ENCODE measurements at regions not wholly inside any gene's neighbourhood (a gene's known extent, or its start where the extent isn't known, plus 50 kb on each side); places are given as distances from the start of the nearest gene placed in this dataset.
A peak's percentile ranks its signal among the peaks of the same experiment; 100 is the strongest.

DNA sequence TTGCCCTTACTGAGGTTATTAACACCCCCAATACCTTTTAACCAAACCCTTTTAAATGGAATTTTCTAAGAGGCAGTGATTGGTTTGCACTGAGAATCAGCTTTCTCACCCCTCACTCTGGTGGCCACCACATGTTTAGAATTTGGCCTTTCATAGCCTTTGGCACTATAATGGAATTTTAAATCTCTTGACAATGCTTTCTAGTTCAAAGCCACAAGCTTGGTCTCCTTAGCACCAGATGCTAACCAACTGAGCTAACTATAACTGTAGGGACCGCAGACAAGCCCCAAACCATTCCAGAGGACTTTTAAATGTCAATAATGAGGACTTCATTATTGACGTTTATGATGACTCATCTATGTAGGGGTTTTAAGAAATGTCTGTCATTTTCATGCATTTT is 238.7 kb upstream of the SNX7 start:
- no peak for DNase-seq (ENCODE audit: low spot score)

DNA sequence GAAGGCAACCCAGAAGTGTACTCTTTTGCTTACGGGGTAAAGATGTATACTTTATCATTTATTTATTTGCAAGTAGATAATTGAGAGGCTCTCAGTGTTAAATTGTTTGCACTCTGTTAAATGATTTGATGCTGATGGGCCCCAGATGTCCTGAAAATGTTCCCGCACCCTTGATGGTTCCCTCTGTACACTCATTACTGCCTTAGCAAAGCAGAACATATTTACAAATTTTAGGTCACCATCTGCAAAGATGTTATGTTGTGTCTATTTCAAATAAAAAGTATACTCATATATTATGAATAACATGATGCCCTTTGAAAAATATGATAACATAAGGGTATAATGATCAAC is 240.5 kb upstream of the SNX7 start:
- no peak for DNase-seq (ENCODE audit: low spot score)

DNA sequence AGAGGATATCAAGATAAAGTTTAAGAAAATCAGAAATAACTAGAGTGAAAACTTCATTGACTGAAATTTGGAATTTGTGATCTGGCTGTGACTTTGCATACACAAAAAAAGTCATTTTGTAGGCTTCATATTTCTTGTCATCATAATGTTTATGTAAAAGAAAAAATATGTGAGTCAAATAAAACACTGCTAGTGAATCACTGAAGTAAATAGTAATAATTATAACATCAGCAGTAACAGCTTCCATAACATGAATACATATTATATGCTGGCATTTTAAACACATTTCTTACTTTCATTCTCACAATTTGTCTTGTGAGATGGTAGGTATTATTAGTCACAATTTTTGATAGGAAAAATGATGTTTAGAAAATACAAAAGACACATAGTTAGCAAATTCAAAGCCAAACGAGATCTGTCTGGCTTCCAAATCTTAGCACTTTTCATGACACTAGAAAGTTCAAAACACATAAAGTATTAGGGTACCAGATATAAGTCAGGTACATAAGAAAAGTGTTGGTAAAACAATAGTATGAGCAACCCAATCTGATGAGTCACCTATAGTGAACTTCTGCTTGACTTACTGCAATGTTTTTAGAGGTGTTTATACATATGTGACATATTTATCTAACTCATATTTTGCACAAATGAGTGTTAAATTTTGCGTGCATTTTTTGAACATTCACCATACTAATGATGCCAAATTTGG is 241.0 kb upstream of the SNX7 start:
- DNase-seq (ENCODE audit: low spot score), result no peak

DNA sequence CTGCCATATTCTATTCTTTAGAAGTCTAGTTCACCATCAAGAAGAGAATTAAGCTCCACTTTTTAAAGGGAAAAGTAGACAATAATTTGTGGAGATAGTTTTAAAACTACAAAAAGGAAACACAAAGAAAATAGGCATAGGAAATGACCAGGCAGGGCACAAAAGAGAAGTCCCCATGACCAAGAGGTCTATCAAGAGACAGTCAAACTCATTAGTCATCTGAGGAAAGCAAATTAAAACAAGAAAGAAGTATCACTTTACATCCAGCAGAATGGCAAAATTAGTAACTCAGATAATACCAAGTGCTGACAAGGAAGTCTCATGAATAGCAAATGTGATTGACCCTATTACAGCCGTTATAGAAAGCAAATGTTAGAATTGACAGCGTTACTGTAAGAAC is 243.7 kb upstream of the SNX7 start:
- DNase-seq (ENCODE audit: low spot score), result no peak

DNA sequence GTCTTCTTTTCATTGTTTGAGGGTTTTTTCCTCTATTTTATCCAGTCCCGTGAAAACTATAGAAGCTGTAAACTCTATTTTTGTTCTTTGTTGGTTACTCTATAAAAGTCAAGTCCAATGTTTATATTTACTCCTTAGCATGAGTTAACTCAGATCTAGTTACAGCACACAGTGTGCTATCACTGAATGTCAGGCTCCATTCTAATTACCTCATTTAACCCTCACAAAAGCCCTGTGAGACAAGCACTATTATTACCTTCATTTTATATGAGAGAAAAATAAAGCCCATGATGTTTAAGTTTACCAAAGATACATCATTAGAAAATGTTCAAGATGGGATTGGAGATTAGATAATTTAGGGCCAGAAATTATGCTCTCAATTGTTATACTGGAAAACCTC is 251.4 kb upstream of the SNX7 start:
- DNase-seq (ENCODE audit: low spot score), result no peak

DNA sequence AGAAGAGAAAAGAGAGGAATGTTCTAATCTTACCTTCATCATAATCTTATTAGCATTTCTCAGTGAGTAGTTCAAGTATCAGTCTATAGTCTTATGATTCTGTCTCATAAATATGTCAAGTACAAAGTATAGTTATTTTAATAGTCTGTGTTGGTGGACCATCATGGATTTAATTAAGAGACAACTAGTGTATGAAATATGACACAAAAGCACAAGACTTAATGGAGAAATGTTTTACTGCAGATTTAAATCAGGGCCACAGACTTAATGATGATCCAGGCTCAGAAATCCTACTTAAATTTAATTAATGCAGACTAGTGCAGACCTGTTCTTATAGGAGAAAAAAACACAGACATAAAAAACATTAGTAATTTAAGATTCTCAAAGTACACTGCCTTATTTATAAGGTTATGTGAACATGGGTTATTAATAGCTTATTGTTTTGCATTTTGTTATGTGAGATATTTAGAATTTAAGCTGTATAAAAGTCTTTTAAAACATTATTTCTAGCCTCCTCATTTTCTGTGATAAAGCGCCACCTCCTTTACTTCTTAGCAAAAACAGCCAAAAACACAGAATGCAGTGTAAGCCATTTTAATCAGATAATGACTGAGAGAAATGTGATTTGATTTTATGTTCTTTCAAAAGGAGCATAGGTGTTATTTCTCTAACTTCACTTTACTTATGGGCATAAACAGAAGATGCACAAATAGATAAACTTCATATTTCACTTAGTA is 255.0 kb upstream of the SNX7 start:
- no peak for DNase-seq (ENCODE audit: low spot score)

DNA sequence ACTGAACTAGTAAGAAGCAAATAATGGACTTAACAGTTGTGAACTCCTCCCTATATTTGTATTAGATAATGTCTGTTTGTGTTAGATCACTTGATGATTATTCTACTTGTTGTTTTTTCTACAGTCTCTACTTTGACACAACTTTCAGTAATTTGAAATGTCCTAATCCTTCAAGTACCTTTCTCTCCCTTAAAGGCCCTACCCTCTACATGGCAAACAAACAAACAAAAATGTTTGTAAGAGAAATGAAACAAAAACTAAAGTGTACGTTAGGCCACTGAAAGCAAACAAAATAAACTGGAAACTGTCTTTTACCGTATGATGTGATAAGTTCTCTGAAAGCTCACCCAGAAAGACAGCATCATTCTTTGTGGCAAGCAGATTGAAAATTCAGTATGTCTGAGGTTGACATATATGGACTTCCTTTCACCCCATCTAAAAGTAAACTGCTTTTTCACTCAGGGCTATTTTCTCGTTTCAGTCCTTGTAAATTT is 255.9 kb upstream of the SNX7 start:
- DNase-seq (ENCODE audit: low spot score), result no peak

DNA sequence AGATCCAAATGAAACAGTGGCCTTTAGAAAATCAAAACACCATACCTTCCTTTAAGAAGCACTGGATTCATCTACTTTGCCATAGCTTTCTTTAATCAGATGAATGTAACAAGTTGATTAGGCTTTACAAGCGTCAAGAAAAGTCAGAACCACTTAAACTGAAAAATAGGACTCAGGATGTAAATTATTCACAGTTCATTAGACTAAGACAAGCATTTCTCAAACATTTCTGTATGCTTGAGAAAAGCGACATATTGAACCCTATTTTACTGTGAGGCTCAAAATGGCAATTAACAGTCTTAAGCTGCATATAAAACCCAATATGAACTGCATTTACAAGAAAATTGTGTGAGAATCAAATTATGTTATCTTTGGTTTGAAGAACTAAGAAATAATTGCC is 256.7 kb upstream of the SNX7 start:
- no peak for DNase-seq (ENCODE audit: low spot score)

DNA sequence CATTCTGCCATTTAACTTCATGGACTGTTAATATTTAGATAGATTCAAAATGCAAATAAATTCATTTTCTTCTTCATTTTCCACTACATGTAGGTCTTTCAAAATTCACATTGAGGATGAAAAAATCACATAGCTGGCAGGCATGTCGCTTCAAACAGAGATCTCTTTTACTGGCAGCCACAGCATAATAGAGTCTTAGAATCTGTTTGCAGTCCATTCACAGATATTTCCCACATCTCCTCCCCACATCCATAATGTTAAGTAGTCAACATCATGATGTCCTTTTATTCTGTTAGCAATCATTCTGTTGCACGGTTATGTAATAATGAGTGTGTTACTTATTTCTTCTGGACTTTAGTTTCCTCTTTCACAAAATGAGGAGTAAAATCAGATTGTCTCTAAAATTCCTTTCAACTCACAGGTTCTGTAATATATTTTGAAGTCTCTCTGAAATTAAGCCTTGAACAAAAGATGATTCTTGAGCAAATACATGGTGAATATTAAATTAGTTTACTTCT is 257.5 kb upstream of the SNX7 start:
- no peak for DNase-seq (ENCODE audit: low spot score)

DNA sequence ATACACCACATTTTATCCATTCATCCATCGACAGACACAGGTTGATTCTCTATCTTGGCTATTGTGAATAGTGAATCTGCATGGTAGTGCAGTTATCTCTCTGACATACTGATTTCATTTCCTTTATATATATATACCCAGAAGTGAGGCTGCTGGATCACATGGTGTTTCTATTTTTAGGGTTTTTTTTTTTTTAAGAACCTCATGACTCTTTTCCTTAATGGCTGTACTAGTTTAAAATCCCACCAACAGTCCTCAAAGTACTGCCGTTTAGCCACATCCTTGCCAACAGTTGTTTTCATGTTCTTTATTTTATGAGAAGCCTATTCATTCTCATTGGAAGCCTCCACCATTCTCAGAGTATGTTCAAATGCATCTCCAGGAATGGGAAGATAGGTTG is 258.7 kb upstream of the SNX7 start:
- no peak for DNase-seq (ENCODE audit: low spot score)

DNA sequence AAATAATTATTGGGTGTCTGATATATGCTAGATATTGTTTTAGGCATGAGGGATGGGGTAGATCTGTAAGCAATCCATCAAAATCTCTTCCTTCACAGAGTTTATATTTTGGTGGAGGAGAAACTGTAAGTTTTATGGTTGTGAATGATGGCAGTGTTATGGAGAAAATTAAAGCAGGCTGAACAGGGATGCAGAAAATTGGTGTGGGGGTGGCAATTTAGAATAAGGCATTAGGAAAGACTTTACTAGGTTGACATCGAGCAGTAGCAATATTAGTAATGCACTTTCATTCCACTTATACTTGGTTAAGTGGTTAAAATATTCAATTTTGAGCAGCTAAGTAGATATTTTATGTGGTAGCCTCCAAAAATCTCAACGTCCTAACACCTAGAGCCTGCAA is 261.1 kb upstream of the SNX7 start:
- DNase-seq (ENCODE audit: low spot score), result no peak

DNA sequence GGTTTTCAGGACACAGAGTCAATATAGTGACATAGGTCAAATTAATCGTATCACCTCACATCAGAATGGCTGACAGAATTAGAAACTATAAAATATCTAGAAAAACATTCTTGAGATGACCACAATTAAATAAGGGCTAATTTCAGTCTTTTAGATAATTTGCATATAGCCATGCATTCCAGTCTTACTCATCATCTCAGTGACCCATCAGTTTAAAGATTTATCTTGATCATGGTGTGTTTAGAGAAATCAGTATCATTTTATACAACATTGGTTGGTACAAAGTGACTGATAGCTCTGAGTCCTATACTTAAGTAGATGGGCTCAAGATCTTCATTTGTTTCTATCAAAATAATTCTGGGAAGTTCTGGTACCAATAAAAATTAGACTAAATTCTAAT is 262.3 kb upstream of the SNX7 start:
- DNase-seq (ENCODE audit: low spot score), result no peak

DNA sequence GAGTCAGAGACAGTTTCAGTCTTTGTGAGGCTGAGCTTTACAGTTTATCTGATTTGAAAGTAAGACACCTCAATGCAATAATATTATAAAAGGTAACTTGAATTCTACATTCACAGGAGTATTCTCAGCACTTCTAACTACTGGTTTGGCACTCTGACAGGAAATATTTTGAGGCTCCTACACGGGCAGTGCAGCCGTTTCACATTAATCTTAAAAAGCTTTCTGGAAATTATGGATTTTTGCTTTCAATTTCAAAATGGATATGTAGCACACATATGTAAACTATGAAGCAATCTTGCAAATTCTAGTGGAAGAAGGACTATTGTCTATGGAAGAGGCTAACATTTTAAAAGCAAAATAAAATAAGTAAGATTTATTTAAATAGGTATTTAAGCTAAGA is 262.9 kb upstream of the SNX7 start:
- no peak for DNase-seq (ENCODE audit: low spot score)

DNA sequence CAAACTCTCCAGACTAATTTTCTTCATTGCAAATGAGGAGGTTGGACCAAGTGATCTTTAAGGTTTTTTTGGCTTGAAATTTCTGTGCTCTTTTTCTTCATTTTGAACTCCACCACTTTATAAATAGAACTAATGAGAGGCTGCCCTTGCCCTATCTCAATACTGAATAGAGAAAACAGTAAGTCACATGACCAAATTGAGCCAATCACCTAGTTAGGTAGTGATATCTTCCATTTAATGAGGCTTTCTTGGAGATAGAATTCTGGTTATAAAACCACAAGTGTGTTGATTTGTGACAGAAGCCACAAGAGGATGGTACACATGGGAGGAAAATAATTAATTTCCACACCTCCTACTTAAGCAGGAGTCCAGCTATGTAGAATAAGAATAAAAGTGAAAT is 263.4 kb upstream of the SNX7 start:
- no peak for DNase-seq (ENCODE audit: low spot score)

DNA sequence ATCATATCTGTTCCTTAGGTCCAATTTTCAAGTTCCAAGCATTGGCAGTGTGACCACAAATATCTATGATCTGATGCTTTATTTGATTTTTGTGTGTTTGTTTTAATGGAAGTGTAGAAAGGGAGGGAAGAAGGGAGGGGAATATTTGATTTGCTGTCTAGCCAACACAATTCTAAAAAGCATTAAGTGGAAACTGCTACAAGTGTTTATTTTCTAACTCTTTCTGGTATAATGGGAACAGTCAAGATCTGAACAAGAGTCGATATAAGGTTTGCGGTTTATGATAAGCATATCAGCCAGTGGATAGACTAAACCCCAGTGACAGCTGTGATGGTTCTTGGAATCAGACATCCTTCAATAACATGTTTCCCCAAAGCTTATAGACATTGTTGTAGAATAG is 267.8 kb upstream of the SNX7 start:
- DNase-seq (ENCODE audit: low spot score), result no peak

DNA sequence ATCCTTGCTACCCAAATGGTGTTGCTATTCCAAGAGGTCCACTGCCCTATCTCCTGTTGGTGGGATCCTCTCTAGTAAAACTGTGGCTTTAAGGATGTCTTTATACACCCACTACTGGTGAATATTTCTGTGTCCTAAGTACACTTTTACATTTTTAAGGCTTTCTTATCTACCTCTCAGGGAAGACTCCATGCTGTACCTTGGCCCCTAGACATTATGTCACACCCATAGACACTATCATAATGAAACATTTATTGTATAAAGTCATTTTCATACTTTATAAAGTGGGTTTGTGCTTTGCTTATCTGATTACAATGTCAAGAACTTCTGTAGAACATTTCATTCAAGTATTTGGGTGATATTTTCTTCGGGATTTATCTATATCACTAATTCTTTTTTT is 270.3 kb upstream of the SNX7 start:
- no peak for DNase-seq (ENCODE audit: low spot score)

DNA sequence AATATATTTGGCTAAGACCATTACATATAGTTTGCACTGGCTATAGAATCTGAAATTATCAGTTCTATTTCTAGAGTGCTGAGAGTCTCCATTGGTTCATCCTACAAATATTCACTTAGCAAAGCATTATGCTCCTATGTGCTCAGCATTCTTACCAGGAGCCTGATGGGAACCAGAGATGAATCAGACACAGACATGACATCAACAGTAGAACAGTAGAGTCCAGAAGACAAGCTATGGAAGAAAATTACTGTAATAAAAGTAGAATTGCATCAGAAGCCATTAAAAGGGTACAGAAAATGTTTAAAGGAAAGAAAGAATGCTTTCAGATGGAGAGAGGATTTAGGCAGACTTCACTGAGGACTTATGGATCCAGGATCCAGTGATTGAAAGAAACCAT is 271.7 kb upstream of the SNX7 start:
- no peak for DNase-seq (ENCODE audit: low spot score)

DNA sequence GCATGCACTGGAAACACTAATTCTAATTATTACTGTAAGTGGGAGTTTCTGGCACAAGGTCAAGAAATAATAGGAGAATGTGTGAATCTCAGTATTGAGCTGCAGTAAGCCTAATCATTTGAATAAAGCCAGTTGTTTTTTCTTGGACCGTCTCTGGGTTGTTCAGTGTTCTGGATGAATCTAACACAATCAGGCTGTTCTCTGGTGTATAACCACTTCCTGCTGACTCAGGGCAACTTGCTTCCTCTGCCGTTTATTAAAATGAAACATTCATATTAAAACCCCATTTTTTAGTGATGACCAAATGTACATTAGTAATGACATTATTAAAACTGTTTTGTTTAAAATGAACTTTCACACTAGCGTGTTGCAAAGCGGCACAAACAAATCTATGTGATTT is 273.1 kb upstream of the SNX7 start:
- DNase-seq (ENCODE audit: low spot score), result peak; percentile 39

DNA sequence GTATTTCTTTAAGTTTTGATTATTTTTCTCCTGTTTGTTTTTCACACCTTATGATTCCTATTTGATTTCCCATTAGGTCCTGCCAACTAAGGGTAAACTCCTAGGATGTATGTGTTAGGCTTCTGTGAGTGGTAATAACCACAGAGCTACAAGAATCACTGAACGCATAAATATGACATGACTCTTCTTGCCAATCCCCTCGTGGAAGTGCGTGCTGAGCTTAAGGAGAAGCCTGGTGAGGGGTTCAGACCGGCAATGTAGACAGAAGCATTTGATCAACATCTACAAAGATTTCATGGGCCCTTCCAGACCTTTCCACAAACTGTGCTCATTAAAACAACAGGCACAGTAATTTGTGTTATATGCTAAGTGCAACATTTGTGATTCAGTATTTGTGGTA is 273.8 kb upstream of the SNX7 start:
- no peak for DNase-seq (ENCODE audit: low spot score)

DNA sequence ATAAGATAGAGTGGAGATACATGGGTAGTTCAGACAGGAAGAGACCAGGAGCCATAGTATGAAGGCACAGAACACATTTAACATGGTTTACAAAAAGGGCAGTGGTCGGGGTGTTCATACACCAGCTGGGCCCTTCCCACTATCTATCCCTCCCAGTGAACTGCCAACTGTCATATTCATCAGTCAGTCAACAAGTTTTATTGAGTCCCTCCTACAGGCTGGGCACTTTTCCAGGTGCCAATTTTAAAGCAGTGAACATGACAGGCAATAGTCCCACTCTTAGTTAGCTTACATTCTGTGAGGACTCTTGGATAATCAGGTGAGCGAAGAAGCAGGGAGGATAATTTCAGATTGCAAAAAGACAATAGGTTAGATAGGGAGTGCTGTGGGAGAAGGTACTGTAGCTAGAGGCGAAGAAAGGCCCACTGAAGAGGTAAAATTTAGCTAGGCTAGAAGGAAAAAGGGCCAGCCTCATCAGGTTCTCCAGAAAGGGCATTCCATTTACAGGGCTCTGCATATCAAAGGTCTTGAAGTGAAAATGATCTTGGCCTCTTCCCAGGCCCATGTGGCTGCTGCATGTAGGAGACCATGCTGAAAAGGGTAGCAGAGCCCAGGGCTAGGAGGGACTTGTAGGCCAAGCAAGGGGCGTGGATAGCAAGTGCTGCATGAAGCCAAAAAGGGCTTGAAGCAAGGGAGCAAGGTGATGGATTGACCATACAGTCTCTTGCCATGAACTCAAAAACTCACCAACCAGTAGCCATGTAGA is 274.7 kb upstream of the SNX7 start:
- no peak for DNase-seq (ENCODE audit: low spot score)

DNA sequence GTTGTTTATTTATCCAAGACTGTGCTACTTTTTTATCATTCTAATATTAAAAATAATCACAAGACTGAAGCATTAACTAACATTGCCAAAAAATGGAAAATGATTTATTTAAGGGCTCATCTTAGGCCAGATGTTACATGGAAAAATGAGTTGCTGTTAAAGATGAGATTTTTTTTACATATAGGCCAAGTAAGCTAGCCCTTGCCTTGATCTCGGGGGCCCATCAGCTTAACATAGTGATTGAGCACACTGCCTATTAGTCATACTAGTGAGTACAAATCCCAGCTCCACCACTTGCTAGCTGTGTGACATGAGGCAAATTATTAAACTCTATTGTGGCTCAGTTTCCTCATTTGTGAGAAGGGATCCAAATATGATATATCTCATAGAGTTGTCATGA is 275.9 kb upstream of the SNX7 start:
- DNase-seq (ENCODE audit: low spot score), result no peak

DNA sequence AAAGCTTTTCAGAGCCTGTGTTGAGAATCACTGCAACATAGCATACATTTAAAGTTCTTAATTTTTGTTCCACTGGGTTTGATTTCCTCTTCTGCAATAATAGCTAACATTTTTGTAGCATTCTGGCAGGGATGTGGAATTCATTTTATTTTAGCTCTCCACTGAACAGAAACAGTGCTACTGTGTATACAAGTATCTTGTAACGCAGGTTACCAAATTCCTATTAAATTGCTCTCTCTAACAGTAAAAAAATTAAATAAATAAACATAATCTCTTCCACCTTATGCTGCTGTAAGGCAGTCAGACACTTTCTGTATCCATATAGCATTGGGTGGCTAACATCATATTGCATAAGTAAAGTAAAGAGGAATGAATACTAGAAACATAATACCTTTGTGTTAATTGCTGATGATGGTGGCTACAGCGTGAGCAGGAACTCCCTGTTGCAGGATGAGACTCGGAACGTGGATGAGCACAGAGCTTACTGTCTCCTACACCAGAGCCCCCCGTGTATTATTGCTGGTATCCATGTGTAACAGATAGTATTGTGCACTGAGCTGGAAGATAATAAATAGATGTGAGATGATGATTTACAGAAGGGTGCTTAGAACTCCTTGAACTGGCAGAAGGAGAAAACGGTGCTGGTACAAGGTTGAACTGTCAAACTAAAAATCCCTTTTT is 276.9 kb upstream of the SNX7 start:
- no peak for DNase-seq (ENCODE audit: low spot score)
